ENCODE measurements at regions not wholly inside any gene's neighbourhood (a gene's known extent, or its start where the extent isn't known, plus 50 kb on each side); places are given as distances from the start of the nearest gene placed in this dataset.

DNA sequence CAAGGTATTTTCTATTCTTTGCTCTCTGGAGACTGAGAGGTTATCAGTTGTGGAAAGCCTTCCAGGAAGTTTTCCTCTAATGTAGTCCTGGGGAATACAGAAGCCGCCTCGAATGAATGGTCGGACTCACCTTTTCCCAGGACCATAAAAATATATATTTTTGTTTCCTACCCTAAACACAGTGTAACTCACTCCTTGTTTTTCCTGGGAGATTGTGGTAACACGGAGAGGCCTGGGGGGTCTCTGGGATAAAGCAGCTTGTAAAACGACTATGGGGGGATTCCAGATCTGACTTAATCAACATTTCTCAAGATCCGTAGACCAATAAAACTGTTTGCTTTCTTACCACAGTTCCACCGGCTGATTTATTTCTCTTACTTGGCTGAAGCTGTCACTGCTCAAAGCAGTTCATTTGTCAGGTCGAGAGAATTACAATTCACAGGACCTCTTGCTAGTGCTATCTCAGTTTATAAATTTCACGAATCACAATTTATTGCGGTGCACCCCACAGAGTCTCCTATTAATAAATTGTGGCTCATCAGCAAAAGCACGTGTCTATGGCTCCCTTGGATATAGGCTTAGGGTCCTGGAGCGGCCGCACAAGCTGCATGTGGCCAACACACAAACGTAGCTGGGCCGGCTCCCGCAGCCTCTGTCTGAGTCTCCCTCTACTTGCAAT, 176.3 kb upstream of the BMPER start:
- no peak for DNase-seq

- no peak for DNase-seq
These were observed 175.6 kb upstream of the BMPER start for GRCh38 chr7:33729726-33730125.

DNA sequence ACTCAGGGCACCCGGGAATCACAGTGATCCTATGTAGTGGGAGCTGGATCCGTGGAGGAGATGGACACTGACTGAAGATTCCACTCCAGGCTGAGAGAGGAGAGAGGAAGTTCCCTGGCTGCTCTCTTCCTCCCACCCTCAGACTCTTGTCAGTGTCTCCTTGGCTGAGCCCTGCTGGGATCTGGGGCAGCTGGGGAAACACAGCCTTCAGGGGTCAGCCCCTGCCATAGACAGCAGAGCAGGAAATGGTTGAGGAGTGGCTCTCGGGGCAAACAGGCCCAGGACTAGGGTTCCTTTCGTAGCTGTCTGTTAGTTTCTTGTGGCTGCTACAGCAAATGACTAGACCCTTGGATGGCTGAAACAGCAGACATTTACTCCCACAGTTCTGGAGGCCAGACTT, 174.4 kb upstream of the BMPER start:
- no peak for DNase-seq

- no peak for DNase-seq
These were observed 173.4 kb upstream of the BMPER start for GRCh38 chr7:33731912-33732311.

GRCh38 chr7:33732462-33732861, 172.9 kb upstream of the BMPER start:
- no peak for DNase-seq

DNA sequence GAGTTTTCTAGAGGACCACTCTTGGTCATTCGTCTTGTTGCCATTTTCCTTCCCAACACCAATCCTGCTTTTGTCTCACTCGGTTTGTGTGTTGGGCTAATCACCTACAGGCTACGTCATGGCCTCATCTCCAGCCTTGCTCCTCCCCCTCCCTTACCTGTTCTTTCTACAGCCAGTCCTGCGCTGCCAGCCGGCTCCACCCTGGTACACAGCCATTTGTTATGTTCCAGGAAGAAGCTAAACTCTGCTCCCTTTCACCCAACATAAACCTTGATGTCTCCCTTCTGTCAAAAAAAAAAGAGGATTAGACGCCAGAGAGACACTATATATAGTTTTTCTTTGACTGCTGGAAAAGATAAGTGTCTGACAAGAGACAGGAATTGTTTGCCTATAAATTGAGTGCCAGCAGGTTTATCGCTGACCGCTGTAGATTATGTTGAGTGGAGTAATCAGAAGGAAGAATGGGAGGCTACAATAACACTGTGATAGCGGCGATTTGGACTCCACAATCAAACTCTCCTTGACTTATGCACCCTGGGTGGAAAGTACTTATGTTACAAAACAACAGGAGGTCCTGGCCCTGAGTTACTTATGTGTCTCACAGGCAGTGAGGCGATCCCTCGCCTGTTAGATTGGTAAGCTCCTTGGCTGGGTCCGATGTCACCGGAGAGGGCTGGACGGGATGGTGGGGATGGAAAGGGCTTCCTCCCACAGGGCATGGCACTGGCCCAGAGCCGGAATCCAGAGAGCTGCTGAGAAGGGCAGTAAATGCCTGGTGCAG, 171.3 kb upstream of the BMPER start:
- DNase-seq, result no peak

- DNase-seq, result no peak
These were observed 169.9 kb upstream of the BMPER start for GRCh38 chr7:33735403-33735802.

DNA sequence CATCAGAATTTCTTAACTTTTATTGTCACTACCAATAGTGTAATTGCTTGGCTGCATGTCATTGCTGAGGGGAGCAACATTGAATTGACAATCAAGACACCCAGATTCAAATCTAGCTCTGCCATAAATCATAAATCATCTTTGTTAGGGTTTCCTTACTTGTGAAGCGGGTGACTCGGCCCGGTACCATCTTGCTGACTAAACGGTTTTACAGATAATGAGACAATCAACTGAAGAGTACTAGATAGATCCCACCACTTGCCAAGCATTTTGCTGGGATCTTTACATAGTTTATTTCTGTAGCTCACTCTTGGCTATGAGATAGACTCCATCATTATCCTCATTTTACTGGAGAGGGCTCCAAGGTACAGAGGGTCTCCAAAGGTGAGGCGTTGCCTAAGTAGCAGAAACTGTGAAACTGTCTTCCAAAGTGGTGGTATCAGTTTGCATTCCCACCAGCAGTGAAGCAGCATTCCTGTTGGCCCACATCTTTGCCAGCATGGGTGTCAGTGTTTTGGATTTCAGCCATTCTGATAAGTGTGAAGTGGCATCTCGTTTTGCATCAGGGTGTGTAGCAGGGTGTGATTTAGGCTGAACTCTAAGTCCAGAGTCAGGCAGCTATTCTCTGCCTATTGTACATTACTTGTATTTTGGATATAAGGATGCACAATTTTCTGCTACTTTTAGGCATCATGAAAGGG, 168.7 kb upstream of the BMPER start:
- no peak for DNase-seq

GRCh38 chr7:33738260-33738935, 166.9 kb upstream of the BMPER start:
- DNase-seq, result no peak

GRCh38 chr7:33739286-33739685, 166.1 kb upstream of the BMPER start:
- DNase-seq, result no peak

DNA sequence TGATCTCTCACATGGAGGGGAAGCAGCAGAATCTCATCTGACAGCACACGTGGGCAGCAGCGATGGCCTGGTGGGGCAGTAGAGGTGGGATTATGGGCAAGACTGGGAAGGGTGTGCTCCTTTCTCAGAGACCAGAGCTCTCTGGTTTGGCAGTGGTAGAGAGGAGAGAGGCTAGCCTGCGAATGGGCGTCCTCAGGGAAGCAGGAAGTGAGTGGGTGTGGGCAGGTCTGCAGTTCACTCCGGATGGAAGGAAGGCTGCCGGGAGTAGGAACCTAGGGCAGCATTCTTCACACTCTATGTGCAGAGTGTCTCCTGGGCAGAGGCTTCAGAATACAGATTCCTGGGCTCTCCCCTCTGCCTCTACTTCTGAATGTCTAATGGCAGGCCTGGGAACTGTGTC, 162.8 kb upstream of the BMPER start:
- no peak for DNase-seq

GRCh38 chr7:33742999-33743587, 162.2 kb upstream of the BMPER start:
- DNase-seq, result no peak

GRCh38 chr7:33743594-33743993, 161.7 kb upstream of the BMPER start:
- peak; percentile 82 for DNase-seq

GRCh38 chr7:33744293-33745075, 160.9 kb upstream of the BMPER start:
- DNase-seq, result no peak

DNA sequence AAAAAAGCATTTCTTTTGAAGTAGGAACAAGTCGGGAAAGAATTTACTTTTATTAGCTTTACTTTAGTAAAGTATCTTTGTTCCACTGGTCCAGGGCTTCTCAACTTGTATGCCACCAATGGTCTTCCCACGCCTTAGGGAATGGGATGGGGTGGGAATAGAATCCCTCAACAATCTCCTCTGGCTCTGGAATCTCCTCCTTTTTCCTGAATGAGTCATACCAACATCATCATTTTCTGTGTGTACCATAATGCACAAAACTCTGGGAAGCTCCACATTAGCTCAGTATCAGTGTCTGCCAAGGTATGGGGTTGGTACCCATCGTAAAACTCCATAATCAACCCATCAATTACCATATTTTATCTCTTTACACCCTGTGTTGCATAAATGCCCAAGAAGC, 159.4 kb upstream of the BMPER start:
- DNase-seq, result peak; percentile 58

GRCh38 chr7:33748793-33749192, 156.5 kb upstream of the BMPER start:
- DNase-seq, result peak; percentile 59

DNA sequence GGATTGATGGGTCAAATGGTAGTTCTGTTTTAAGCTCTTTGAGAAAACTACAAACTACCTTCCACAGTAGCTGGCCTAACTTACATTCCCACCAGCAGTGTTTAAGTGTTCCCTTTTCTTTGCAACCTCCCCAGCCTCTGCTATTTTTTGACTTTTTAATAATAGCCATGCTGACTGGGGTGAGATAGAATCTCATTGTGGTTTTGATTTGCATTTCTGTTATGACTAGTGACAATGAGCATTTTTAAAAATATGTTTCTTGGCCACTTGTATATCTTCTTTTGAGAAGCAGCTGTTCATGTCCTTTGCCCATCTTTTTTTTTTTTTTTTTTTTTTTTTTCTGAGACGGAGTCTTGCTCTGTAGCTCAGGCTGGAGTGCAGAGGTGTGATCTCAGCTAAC, 155.2 kb upstream of the BMPER start:
- DNase-seq, result peak; percentile 91

DNA sequence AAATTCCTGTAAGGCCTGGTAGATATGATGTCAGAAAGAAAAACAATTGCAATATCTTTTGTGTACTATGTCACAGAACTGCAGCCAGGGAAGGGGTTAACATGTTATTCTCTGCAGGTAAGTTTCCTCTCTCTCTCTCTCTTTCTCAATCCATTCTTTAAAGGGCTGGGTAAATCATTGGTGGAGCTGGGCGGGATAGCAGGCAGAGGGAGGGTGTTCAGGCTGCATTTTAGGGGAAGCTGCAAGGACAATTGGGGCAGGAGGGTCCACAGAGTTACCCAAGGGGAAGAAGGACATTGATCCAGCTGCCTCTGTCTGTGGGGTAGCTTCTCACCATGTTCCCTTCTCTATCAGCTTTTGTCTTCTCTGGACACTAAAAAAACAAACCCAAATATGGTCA, 153.9 kb upstream of the BMPER start:
- DNase-seq, result no peak

GRCh38 chr7:33753881-33754525, 151.3 kb upstream of the BMPER start:
- DNase-seq, result no peak

DNA sequence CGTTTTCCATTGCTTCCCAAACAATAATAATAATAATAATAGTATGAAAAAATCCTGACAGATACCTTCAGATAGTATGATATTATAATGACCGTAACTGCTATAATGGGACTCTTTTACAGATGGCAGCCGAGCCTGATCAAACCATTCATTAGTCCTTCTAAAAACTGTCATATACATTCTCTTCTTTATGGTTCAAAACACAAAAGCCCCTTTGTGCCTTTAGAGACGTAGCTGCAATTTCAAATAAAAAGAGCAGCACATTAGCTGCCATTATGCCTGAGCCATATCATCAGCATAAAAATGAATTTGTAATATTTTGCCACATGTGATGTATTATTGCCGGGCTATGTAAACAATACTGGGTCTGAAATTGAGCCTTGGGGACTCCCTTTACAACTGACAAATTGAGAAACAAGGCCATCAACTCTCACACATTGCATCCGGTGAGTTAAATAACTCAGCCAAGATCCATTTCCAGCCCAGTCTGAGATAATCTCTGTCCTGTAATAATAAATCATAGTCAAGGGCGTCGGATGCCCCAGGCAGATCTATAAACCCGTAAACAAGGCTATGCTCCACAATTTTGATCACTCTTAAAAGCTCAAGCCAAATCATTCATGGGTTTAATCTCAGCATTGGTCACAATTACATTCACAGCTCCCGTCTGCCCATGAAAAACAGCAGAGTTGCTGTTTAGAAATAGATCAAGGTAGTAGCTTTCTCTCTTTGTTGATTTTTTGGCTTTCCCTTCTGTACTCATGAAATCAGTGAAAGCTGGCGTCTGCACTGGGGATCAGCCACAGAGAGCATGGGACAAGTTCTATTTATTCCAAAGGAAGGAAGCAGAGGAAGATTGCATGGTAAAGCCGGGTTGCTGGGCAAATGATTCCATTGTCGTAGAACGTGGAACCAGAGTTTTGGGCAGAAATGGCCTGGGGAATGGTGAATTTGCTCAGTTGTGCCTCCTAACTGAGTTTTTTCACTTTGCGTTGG, 150.1 kb upstream of the BMPER start:
- no peak for DNase-seq

Data from fibroblast of upper back skin (primary cell).